HG03135 (cell line): ENCODE measurements at regions not wholly inside any gene's neighbourhood (a gene's known extent, or its start where the extent isn't known, plus 50 kb on each side); places are given as distances from the start of the nearest gene placed in this dataset.
"Not testable (repeated sequence)": the region's sequence is repeated elsewhere in the genome, so short reads cannot be mapped to it uniquely, and the experiment has no call there.

Source experiments
- ATAC-seq: cut with Tn5 transposase; IDR thresholded peaks from one replicate; pipeline ENCODE4 v1.9.1; 2021; ENCODE audit warnings: mild to moderate bottlenecking, moderate library complexity; ENCODE audit not compliant: unreplicated experiment

DNA sequence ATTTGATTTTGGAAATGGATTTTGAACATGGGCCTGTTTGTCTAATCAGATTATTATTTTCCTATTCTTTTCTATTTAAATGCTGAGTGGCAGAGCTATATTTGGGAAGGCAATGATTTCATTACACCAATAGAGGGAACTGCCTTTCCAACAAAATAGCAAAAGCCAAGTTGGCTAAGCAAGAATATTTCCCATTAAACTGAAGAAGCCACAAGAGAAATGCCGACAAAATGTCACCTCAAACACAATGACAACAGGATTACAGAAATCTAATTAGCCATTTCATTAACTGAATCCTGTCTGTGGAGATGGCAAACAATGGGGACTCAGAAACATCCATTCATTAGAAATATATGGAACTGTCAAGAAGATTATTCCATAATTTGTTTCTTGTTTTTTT, 1593.1 kb upstream of the RAG2 start:
- no peak for ATAC-seq

DNA sequence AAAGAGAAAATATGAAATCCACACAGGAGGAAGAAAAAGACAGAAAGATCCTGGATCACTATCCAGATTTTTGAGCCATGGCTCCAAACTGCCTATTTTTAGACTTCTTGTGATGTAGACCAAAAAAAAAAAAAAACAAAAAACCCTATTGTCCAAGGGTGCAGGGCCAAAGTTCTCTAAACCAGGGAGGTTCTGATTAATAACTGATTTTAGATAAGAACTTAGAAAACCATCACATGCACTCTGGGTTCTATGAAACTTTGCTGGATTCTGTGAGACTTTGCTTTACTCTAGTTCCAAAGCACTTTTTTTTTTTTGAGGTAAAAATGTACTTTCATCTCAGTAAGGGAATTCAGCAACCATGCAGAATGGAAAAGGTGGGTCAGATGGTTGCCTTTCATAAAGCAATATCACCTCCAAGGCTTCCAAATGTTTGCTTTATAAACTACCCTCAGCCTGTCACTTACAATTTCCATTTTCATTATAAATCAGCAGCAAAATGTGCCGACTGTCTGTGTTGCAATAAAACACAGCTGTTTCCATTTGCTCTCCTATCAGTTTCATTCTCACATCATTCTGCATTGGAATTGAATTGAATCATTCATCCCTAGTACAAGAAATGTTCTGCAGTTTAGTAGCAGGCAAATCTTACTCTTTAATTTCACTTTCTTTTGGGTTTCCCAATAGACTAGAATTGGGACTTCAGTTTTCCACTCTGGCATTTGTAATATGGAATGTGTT, 1584.3 kb upstream of the RAG2 start:
- ATAC-seq, result no peak

DNA sequence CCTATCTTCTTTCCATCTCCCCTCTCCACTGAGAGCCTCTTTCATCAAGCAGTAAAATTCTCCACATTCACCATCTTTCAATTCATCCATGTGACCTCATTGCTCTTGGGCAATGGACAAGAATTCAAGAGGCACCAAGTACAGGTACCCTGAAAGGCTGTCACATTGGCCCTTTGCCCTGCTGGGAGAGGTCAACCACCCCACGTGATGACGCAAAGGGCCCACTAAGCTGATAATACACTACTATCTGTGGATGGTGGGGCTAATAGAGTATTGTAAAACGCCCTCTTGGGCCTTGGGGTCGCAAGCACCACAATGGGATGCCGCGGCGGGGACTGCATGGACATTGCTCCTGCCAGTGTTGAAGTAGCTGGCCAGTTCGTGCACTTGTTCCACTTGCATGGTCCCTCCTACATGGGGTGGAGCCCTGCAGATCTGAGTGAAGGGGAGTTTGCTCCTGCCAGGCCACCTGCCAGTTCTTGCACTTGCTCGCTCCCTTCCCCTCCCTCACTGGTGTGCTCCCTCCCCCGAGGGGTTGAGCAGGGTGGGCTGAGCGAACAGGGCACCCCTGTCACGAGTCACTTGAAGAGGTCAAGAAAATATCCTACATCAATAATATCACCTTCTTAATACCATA, 1578.8 kb upstream of the RAG2 start:
- ATAC-seq, result no peak

DNA sequence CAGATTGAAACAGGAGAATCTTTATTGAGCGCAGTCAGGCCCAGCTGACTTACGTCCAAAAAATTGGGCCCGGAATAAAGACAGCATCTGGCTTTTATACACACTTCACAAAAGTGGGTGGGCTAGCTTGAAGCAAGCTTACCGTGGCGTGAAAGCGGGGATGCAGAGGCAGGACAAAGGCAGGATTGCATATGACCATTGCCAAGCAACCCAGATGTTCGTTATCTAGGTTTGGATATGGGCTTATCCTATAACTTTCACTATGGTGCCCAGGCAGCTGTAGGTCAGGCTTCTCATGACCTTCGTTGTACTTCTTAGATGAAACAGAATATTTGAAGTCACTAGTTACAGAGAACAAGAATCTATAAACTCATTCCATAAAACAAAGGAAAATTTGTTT, 1575.6 kb upstream of the RAG2 start:
- no peak for ATAC-seq

DNA sequence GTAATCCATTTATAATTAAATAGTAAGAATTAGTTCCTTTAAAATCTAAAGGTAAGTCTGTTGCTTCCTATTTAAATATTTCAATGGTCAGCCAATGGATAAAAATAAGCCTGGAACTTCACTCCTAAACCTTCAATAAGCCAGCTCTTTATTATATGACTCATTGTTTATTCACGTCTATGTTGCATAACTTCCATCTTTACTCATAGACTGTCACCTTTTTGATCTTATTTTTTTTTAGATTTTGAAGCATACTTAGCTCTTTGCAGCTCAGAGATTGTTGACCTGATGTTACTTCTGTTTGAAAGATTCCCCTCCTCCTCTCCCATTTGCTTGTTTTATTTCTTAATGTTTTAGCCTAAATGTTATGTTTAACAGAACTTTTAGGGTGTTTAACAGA, 1571.2 kb upstream of the RAG2 start:
- no peak for ATAC-seq

DNA sequence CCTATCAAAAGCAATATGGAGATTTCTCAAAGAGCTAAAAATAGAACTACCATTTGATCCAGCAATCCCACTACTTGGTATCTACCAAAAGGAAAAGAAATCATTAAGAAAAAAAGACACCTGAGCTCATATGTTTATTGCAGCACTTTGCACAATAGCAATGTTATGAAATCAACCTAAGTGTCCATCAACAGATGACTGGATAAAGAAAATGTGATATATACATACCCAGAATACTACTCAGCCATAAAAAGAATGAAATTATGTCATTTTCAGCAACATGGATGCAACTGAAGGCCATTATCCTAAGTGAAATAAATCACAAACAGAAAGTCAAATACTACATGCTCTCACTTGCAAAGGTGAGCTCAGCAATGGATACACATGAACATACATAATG, 1565.5 kb upstream of the RAG2 start:
- ATAC-seq, result no peak

DNA sequence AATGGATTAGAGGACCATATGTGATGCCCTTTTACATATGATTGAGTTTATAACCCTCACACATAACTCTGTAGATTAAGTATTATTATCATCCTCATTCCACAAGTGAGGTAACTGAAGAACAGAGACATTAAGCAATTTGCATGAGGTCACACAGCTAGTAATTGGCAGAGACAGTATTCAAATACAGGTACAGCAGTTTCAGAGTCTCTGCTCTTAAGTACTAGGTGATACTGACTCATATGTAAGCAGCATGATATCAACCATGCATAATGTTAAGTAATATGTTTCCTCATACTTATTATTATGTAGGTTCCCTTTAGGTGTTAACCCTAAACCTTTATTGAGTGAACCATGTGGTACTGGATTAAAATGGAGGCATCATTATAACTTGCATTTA, 1562.4 kb upstream of the RAG2 start:
- ATAC-seq, result no peak

DNA sequence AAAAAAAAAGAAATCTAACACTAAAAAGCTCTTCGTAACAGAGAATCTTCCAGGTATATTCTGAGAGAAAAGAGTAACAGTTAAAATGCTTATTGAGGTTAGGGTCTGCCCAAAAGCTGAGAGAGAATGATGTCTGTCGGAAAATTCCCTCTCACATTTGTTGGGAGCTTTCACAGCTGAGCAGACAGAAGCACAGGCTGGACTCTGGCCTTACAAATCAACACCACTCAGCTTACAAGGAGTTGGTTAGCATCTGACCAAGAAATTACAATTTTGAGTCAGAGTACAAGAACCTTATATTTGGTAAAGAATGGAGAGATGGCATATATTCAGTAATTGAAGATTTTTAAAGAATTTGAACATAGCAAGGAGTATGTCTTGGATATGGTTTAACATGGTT, 1561.0 kb upstream of the RAG2 start:
- ATAC-seq, result no peak

DNA sequence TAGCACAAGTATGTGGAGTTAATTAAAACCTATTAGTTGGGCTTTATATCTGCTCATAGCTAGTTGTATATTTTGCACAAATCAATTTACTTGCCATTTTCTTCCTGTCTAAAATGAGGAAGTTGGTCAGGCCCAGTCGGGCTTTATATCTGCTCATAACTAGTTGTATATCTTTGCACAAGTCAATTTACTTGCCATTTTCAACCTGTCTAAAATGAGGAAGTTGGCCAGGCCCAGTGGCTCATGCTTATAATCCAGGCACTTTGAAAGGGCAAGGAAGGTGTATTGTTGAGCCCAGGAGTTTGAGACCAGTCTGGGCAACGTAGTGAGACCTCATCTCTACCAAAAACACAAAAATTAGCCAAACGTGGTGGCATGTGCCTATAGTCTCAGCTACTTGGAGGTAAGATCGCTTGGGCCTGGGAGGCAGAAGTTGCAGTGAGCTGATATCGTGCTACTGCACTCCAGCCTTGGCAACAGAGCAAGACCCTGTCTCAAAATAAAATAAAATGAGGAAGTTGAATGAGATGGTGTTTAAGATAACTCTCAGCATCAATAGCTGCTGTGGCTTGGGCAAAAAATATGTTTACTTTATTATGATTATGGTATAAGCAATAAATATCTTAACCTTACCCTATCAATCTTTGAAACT, 1558.6 kb upstream of the RAG2 start:
- ATAC-seq, result no peak

DNA sequence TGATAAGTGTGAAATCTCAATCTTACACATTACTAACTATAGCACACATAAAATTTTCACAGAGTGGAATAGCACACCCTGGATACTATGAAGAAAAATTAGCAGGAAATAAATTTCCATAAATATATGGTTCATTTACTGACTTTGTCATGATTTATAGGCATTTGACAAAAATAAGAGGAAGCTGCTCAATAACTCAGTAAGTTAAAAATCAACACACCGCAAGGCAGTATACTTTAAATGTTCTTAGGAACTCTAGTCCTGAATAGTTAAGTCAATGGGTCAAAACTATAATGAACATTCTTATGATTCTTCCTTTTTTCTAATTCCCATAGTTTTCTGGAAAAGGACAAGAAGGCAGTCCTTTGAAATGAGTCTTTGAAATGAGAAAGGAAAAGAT, 1557.8 kb upstream of the RAG2 start:
- no peak for ATAC-seq

DNA sequence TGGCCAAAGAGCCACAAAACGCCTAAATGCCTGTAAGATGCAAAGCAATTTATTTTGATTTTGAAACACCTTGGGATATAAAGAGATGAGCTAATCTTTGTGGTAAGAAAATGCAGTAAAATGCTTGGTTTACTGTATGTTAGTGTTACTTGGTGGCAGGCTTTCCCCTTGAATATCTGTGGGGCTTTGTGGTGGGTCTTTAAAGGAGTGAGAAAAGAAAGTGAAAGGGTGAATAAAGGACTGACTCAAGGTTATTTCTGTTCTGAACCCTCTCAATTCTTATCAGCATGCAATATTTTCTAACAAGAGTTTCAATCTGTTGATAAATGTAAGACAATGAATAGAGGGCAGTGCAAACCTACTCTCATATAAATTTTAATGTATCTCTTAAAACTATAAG, 1555.9 kb upstream of the RAG2 start:
- ATAC-seq, result no peak

DNA sequence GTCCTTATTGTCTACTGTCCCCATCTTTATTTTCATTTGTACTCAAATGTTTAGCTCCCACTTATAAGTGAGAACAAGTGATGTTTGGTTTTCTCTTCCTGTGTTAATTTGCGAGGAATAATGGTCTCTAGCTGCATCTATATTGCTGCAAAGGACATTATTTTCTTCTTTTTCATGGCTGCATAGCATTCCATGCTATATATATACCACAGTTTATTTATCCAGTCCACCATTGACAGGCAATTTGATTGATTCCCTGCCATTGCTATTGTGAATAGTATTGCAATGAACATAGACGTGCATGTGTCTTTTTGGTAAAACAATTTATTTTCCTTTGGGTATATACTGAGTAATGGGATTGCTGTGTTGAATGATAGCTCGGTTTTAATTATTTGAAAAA, 1545.8 kb upstream of the RAG2 start:
- ATAC-seq, result no peak

DNA sequence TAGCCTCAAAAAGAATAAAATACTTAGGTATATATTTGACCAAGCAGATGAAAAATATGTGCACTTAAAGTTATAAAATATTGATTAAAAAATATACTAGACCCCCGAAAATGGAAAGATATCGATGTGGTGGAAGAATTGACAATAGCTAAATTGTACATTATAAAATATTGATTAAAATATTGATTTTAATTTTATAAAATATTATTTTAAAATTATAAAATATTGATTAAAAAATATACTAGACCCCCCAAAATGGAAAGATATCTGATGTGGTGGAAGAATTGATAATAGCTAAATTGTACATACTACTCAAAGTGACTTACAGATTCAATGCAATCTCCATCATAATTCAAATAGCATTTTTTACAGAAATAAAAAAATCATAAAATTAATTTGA, 1540.9 kb upstream of the RAG2 start:
- no peak for ATAC-seq

DNA sequence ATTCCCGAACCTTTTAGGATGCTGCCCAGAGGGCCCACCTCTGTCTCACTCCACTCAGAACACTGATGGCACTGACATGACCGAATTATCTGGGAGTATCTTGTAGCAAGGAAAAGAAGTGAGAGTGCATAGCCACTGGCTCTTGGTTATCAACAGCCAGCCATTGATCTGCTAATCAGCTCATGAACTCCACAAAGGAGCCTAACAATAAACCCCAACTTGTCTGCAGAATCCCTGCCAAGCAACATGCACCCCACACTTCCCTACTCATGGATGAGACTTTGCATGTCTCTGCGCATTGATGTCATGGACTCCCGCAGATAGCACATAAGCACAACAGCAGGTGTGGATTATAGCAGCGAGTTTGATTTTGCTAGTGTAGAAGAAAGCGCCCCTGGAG, 1538.9 kb upstream of the RAG2 start:
- ATAC-seq, result no peak

DNA sequence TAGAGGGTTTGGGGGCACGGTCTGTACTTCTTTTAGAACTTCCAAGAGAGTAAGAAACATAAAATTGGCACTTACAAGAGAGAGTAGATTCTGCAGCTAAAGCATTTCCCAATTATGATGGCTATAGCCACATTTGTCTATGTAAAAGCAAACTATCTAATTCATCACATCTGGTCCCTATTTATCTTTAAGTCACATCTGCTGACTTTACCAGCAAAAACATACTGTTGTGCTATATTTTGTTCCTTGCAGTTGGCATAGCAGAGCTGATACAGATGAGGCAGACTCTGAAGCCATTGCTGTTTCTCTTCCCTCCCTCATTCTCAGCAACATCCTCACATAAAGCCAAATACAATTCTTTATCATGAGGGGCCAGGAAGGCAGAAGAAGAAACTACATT, 1533.5 kb upstream of the RAG2 start:
- ATAC-seq, result no peak

DNA sequence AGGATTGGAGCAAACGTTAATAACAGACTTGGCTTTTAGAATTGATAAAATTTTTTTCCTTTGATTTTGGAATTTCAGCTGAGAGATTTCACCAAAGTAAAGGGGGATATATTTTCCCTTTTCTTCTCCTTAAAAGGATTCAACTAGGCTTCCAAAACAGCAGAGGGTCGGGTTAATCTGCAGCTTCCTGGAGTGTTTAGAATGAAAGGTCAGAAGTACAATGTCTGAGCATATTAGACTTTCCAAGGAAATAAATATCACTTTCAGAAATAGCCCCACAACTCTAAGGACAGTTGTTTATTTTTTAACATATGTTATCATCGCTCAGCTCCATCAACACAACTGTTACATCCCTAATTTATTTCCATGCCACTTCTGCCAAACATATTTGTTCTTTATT, 1532.9 kb upstream of the RAG2 start:
- ATAC-seq, result no peak

DNA sequence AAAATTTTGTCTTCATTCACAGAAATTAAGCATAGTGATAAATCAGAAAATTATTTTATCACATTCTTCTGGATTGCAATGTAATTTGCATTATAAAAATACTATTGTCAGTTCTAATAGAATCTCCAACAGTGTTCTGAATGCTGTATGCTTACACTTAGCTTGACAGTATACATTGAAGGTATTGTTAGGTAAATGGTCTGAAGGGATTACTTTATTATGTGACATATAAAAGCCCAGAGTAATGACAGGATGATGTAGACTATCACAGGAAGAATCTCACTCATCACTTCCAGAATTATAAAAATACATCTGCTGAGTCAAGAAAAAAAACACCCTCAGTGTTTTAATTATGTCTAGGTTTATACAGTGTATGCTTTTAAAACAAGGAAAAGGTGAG, 1532.5 kb upstream of the RAG2 start:
- ATAC-seq, result no peak

DNA sequence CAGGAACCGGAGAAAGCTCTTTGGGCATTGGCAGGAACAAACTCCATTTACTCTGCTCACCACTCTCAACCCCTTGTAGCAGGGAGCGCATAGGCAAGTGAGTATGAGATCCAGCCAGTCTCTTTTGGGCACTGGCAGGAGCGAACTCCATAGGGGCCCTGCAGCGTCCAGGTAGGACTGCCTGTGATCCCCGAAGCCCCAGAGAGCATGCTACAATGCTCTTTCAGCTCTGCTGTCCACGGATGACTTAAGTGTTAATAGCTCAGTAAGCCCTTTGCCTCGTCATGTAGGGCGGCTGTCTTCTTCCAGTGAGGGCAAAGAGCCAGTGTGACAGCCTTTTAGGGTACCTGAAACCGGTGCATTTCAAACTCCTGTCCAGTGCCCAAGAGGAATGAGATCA, 1525.6 kb upstream of the RAG2 start:
- no peak for ATAC-seq

DNA sequence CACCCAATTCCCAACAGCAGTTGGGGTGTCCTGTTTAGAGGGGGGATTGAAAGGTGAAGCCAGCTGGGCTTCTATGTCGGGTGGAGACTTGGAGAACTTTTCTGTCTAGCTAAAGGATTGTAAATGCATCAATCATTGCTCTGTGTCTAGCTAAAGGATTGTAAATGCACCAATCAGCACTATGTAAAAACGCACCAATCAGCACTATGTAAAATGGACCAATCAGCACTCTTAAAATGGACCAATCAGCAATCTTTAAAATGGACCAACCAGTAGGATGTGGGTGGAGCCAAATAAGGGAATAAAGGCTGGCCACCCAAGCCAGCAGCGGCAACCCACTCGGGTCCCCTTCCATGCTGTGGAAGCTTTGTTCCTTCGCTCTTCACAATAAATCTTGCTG, 1518.6 kb upstream of the RAG2 start:
- ATAC-seq, result not testable (repeated sequence)

DNA sequence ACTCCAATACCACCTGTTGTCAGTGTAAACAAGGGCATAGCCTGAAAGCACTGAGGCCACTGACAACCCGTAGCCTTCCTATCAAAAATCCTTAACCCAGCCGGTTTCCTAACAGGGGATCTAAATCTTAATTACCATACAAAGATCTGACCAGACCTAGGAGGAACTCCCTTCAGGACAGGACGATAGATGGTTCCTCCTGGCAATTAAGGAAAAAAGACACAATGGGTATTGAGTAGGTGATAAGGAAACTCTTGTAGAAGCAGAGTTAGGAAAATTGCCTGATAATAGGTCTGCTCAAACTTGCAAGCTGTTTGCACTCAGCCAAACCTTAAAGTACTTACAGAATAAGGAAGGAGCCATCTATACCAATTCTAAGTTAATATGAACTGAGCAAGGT, 1517.3 kb upstream of the RAG2 start:
- not testable (repeated sequence) for ATAC-seq

DNA sequence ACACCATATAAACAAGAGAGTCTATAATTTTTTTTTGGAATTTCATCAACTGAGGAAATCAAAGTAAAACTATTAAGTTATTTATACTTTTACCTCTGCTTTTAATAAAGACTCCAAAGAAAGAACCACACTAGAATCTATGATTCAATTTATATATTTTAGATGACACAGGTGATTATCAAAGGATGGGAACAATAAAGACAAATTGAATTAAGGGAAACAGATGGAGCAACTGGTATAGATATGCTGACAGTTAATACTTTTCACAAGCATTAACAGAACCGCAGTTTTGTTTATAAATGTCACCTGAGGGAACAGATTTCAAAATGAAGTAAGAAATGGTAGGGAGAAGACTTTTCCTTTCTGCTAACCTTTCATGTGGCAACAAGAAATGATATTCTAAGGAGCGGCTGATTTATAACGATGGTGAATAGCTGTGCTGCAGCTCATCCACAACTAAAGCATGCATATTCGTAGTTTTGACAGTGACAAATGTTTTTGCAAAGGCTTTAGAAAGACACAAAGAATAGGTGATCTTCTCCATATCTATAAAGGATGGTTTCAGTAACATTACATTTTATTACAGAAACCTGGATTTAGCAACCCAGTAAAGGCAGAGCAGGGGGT, 1502.9 kb upstream of the RAG2 start:
- ATAC-seq, result no peak

DNA sequence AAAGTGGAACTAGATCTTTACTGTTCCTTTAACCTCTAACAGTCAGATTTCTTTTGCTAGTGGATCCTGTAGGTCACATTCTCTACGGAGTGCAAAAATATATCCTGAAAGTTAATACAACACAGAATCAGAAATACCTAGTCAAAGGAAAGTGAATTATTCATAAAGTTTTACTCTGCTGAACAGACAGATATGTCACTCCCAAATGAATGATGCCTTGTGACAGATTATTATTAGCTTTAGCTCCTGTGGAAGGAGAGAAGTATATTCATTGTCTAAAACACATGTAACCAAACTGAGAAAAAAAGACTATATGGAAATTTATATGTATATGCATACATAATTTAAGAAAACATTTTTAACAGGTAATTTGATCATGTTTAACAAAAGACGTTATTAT, 1497.2 kb upstream of the RAG2 start:
- no peak for ATAC-seq
